GM19452 (cell line): ENCODE measurements at regions not wholly inside any gene's neighbourhood (a gene's known extent, or its start where the extent isn't known, plus 50 kb on each side); places are given as distances from the start of the nearest gene placed in this dataset.

Experiments used
- ATAC-seq: cut with Tn5 transposase; IDR thresholded peaks from one replicate; pipeline ENCODE4 v1.9.1; 2021; ENCODE audit not compliant: unreplicated experiment

- no peak for ATAC-seq
These were observed 90.4 kb upstream of the IGFBP3 start for GRCh38 chr7:46011501-46011900.

- ATAC-seq: no peak
These were observed 90.0 kb upstream of the IGFBP3 start for GRCh38 chr7:46011059-46011458.

- no peak for ATAC-seq
These were observed 88.1 kb upstream of the IGFBP3 start for GRCh38 chr7:46009211-46009610.

GRCh38 chr7:46007990-46008643 lies 87.0 kb upstream of the IGFBP3 start:
- no peak for ATAC-seq

GRCh38 chr7:46007194-46007593 lies 86.1 kb upstream of the IGFBP3 start:
- no peak for ATAC-seq

- no peak for ATAC-seq
These were observed 85.7 kb upstream of the IGFBP3 start for GRCh38 chr7:46006723-46007122.

GRCh38 chr7:46006212-46006611 lies 85.1 kb upstream of the IGFBP3 start:
- ATAC-seq: no peak

- no peak for ATAC-seq
These were observed 83.9 kb upstream of the IGFBP3 start for GRCh38 chr7:46004965-46005364.

GRCh38 chr7:46003896-46004875 lies 83.1 kb upstream of the IGFBP3 start:
- ATAC-seq: no peak

- no peak for ATAC-seq
These were observed 82.1 kb upstream of the IGFBP3 start for GRCh38 chr7:46003161-46003560.

- no peak for ATAC-seq
These were observed 79.4 kb upstream of the IGFBP3 start for GRCh38 chr7:46000513-46000912.

GRCh38 chr7:45999541-45999940 lies 78.5 kb upstream of the IGFBP3 start:
- ATAC-seq: no peak

- ATAC-seq: no peak
These were observed 77.4 kb upstream of the IGFBP3 start for GRCh38 chr7:45998506-45998905.

- no peak for ATAC-seq
These were observed 72.5 kb upstream of the IGFBP3 start for GRCh38 chr7:45993621-45994020.

- ATAC-seq: no peak
These were observed 71.8 kb upstream of the IGFBP3 start for GRCh38 chr7:45992826-45993225.

GRCh38 chr7:45990276-45990675 lies 69.2 kb upstream of the IGFBP3 start:
- ATAC-seq: no peak

- no peak for ATAC-seq
These were observed 67.5 kb upstream of the IGFBP3 start for GRCh38 chr7:45988405-45989057.

- ATAC-seq: no peak
These were observed 66.6 kb upstream of the IGFBP3 start for GRCh38 chr7:45987521-45988290.

- no peak for ATAC-seq
These were observed 65.6 kb upstream of the IGFBP3 start for GRCh38 chr7:45986355-45987298.

GRCh38 chr7:45985902-45986301 lies 64.8 kb upstream of the IGFBP3 start:
- ATAC-seq: no peak
